22Rv1 (cell line): ENCODE measurements at regions not wholly inside any gene's neighbourhood (a gene's known extent, or its start where the extent isn't known, plus 50 kb on each side); places are given as distances from the start of the nearest gene placed in this dataset.

Experiments used
- H3K27ac ChIP-seq: fragments of 450-650 bp; 2 replicates; pipeline ENCODE4 v1.5.1; 2017
- ZFX ChIP-seq: fragments of 450-650 bp; IDR thresholded peaks from 2 replicates; pipeline ENCODE4 v1.6.1; 2017; ENCODE audit warnings: antibody characterized with exemption, borderline replicate concordance
- TF ChIP-seq, protein P1 (sequence below): fragments of 450-650 bp; IDR thresholded peaks from 2 replicates; pipeline ENCODE4 v1.5.1; 2017; ENCODE audit warnings: mild to moderate bottlenecking

DNA sequence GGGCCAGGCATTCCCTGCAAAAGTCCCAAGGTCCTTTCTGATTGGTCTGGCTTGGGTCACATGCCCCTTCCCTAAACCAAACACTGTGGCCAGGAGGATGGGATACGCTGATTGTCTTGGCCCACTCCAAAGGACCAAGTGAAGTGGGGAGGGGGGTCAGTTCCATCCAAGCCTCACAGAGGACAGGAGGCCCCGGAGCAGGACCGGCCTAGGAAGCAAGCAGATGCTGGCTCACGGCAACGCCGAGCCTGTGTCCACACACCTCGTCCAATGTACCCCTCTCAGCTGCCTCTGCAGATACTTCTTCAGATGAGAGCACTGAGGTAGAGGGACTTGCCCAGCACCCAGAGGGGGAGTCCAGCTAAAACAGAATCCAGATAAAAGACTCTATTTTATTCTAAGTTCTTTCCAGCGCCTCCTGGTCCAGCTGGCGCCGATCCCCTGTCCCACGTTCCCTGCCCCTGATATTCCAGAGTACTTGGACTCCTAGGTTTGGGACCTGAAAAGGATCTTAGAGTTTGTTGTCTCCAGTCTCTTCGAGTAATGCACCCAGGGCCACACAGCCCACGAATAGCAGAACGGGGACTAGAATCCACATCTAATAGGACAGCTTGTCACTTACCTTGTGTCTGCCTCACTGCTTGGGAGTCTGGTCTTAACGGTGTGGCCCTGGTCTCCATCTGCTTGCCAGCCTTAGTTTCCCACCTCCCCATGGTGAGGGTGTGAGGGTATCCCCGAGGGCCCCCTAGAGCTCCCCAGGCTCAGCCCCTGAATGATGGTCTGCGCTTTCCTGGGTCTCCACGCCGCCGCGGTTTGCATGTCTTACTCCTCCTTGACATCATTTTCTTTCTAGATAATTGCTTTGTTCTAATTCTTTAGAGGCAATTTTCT lies 72.4 kb upstream of the UNC5A start:
- no peak overlapping the region for H3K27ac ChIP-seq
- TF ChIP-seq, protein P1, sequence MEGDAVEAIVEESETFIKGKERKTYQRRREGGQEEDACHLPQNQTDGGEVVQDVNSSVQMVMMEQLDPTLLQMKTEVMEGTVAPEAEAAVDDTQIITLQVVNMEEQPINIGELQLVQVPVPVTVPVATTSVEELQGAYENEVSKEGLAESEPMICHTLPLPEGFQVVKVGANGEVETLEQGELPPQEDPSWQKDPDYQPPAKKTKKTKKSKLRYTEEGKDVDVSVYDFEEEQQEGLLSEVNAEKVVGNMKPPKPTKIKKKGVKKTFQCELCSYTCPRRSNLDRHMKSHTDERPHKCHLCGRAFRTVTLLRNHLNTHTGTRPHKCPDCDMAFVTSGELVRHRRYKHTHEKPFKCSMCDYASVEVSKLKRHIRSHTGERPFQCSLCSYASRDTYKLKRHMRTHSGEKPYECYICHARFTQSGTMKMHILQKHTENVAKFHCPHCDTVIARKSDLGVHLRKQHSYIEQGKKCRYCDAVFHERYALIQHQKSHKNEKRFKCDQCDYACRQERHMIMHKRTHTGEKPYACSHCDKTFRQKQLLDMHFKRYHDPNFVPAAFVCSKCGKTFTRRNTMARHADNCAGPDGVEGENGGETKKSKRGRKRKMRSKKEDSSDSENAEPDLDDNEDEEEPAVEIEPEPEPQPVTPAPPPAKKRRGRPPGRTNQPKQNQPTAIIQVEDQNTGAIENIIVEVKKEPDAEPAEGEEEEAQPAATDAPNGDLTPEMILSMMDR, result no peak
- TF ChIP-seq ZFX, result no peak

GRCh38 chr5:176738637-176739250 lies 71.6 kb upstream of the UNC5A start:
- TF ChIP-seq, protein P1, result no peak
- TF ChIP-seq ZFX, result no peak
- no peak overlapping the region for H3K27ac ChIP-seq

- no peak for TF ChIP-seq ZFX
- TF ChIP-seq, protein P1, result no peak
- no peak overlapping the region for H3K27ac ChIP-seq
These were observed 70.8 kb upstream of the UNC5A start for GRCh38 chr5:176739461-176740051.

- H3K27ac ChIP-seq, result no peak overlapping the region
- TF ChIP-seq ZFX, result no peak
- TF ChIP-seq, protein P1, result no peak
These were observed 70.1 kb upstream of the UNC5A start for GRCh38 chr5:176740131-176740701.

- no peak overlapping the region for H3K27ac ChIP-seq
- no peak for TF ChIP-seq ZFX
- TF ChIP-seq, protein P1, result no peak
These were observed 69.5 kb upstream of the UNC5A start for GRCh38 chr5:176740702-176741496.

- TF ChIP-seq, protein P1, result no peak
- no peak for TF ChIP-seq ZFX
- H3K27ac ChIP-seq, result no peak overlapping the region
These were observed 68.7 kb upstream of the UNC5A start for GRCh38 chr5:176741561-176742211.
